ENCODE measurements at regions not wholly inside any gene's neighbourhood (a gene's known extent, or its start where the extent isn't known, plus 50 kb on each side); places are given as distances from the start of the nearest gene placed in this dataset.
"Not testable (repeated sequence)": the region's sequence is repeated elsewhere in the genome, so short reads cannot be mapped to it uniquely, and the experiment has no call there.

- DNase-seq = no peak
Measured at GRCh38 chr11:92546603-92547002, 322.0 kb downstream of the FAT3 start.

GRCh38 chr11:92550411-92550810 is 325.8 kb downstream of the FAT3 start:
- DNase-seq = peak; percentile 65 to 76

- DNase-seq = no peak
Measured at GRCh38 chr11:92550871-92551270, 326.3 kb downstream of the FAT3 start.

GRCh38 chr11:92552942-92553341 is 328.3 kb downstream of the FAT3 start:
- peak in 1 of 2 experiments; percentile 13 for DNase-seq

- no peak for DNase-seq
Measured at GRCh38 chr11:92554688-92555087, 330.1 kb downstream of the FAT3 start.

GRCh38 chr11:92556431-92556830 is 331.8 kb downstream of the FAT3 start:
- no peak for DNase-seq

- no peak for DNase-seq
Measured at GRCh38 chr11:92557879-92558278, 333.3 kb downstream of the FAT3 start.

GRCh38 chr11:92558323-92558722 is 333.7 kb downstream of the FAT3 start:
- peak in 1 of 2 experiments; percentile 52 for DNase-seq

GRCh38 chr11:92569726-92570125 is 345.1 kb downstream of the FAT3 start:
- no peak for DNase-seq

GRCh38 chr11:92572559-92572958 is 347.9 kb downstream of the FAT3 start:
- DNase-seq = no peak

GRCh38 chr11:92576315-92576714 is 351.7 kb downstream of the FAT3 start:
- DNase-seq = no peak

- DNase-seq = peak in 1 of 2 experiments; percentile 56
Measured at GRCh38 chr11:92580908-92581307, 356.3 kb downstream of the FAT3 start.

GRCh38 chr11:92588393-92588792 is 363.8 kb downstream of the FAT3 start:
- DNase-seq = no peak

GRCh38 chr11:92589512-92589911 is 364.9 kb downstream of the FAT3 start:
- no peak for DNase-seq

GRCh38 chr11:92591521-92591920 is 366.9 kb downstream of the FAT3 start:
- DNase-seq = no peak

GRCh38 chr11:92594251-92594650 is 369.6 kb downstream of the FAT3 start:
- DNase-seq = no peak

- DNase-seq = no peak
Measured at GRCh38 chr11:92595052-92595451, 370.4 kb downstream of the FAT3 start.

- no peak for DNase-seq
Measured at GRCh38 chr11:92596596-92597317, 372.1 kb downstream of the FAT3 start.

- no peak for DNase-seq
Measured at GRCh38 chr11:92601048-92601447, 368.4 kb upstream of the MTNR1B start.

GRCh38 chr11:92605667-92606066 is 363.8 kb upstream of the MTNR1B start:
- peak; percentile 29 to 74 for DNase-seq

GRCh38 chr11:92607969-92608722 is 361.3 kb upstream of the MTNR1B start:
- DNase-seq = no peak

GRCh38 chr11:92611157-92611556 is 358.3 kb upstream of the MTNR1B start:
- DNase-seq = no peak

GRCh38 chr11:92618020-92618419 is 351.4 kb upstream of the MTNR1B start:
- DNase-seq = not testable (repeated sequence)

GRCh38 chr11:92623055-92623454 is 346.4 kb upstream of the MTNR1B start:
- no peak for DNase-seq
